HG02571 (cell line): ENCODE measurements at regions not wholly inside any gene's neighbourhood (a gene's known extent, or its start where the extent isn't known, plus 50 kb on each side); places are given as distances from the start of the nearest gene placed in this dataset.

ENCODE experiments used
- ATAC-seq: cut with Tn5 transposase; IDR thresholded peaks from one replicate; pipeline ENCODE4 v1.9.1; 2021; ENCODE audit warnings: mild to moderate bottlenecking, moderate library complexity; ENCODE audit not compliant: unreplicated experiment

DNA sequence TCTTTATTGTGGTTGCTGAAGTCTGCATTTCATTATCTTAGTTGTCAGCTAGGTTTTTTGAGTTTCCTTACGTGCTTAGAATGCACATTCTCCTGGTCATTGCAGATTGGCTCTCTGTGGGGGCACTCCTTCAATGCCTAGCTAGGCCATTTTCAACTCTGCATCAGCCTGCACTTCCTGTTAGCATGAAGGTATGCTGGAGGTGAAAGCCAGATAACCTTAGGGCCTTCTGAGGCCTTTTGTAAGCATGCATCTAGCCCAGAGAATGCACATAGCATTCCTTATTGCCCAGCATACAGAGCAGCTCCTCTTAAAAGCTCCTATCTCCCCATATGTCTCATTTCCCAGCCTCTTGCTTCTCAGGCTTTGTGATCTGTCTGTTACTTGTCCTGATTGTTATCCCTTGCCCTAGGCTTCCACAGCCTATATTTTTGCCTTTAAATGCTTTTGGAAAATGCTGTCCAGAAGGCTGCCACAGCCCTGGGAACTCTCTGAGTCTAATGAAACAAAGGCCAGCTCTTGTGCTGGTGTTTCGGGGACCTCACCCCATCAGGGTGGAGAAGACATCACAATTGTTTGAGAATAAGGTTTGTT, 108.1 kb upstream of the IGFBP3 start:
- ATAC-seq = no peak

DNA sequence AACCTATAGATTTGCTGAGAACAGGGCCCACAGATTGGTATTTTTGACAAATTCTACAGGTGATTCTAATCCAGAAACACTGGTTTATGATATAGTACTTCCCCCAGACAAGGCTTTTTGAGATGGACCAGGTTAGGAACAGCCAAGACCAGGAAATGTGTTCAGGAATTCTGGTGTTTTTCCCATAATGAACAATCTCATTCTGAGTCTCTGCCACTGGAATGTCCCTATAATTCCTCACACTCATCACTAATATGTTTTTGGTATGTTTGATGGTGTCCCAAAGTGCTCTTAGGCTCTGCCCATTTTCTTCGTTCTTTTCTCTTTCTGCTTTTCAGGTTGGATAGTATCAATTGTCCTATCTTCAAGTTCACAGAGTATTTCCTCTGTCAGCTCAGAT, 107.2 kb upstream of the IGFBP3 start:
- no peak for ATAC-seq

DNA sequence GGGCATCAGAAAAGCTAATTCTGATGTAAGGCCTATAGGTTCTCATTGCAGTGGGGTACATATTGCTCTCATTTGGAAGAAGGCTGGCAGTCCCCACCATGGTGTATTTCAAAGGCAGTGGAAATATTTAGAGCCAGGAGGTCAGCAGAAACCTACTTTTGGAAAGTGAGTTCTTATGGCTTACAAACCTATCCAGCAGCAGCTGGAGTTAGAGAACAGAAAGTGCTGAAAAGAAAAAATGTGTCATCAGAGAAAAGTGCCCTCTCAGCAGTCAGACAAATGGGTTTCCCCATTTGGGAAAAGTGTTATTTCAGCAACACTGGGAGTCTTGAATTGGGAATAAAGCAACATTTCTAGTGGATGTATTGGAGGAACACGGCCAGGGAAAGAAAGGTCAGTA, 105.7 kb upstream of the IGFBP3 start:
- no peak for ATAC-seq

DNA sequence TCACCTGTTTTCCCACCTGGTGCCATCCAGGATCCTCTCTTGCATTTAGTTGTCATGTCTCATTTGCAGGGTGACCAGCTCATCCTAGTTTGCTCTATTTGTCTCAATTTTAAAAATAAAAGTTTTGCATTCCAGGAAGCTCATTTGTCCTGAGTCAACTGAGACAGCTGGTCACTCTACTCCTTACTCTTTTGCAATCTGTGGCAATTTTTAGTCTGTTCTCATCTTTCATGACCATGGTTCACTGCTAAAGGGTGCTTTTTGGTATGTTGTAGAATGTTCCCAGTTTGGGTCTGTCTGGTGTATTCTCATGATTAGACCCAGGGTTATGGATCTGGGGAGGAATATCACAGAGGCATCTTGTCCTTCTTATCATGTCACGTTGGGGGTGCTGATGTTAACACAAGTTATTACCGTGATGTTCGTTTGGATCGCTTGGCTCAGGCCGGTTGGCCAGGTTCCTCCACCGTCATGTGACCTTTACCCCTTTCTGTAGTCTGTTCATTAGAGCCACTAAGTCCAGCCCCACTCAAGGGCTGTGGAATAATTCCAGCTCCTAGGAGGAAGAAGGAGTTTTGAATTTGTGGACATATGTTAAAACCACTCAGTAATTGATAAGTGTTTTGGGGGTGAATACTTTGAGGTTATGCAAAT, 103.3 kb upstream of the IGFBP3 start:
- ATAC-seq = no peak

DNA sequence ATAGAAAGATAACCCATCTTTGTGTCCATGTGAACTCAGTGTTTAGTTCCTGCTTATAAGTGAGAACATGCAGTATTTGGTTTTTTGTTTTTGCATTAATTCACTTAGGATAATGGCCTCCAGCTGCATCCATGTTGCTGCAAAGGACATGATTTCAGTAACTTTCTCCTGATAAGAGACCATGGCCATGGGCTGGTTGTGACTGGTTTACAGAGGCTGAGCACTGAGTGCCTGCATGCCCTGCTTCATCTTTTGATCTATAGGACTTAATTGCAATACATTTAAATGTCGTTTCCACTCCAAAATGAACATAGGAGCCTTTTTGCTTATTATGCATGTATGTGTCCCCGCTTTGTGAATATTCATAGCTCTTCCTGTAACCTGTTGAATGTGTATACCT, 101.3 kb upstream of the IGFBP3 start:
- ATAC-seq = no peak

DNA sequence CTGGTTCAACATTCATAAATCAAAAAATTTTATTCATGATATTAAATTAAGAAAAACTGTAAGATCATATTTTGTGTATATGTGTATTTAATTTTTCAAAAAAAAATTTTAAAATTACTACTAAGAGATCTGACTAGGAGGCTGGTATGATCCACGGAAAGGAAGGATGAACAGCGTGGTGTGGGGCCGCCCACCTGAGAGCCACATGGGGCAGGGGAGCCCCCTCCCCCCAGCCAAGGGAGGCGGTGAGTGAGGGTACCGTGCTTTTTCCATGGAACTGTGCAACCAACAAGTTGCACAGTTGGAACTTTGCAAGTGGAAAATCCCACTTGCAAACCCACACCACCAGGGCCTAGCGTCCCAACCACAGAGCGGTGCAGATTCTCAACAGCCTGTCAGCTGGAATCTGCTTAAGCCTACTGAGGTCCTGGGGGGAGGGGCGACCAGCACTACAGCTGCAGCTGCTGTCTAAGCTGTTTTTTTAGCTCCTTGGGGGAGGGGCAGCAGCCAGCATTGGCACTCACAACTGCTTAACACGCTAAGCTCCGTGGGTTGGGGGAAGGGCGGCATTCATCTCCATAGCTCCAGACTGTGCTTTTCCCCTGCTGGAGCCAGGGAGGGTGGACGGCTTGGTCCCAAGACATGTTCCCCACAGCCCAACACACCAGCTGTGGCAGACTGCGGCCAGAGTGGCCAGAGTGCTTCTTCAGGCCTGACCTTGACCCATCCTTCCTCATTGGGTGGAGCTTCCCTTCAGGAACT, 94.2 kb upstream of the IGFBP3 start:
- ATAC-seq = no peak

DNA sequence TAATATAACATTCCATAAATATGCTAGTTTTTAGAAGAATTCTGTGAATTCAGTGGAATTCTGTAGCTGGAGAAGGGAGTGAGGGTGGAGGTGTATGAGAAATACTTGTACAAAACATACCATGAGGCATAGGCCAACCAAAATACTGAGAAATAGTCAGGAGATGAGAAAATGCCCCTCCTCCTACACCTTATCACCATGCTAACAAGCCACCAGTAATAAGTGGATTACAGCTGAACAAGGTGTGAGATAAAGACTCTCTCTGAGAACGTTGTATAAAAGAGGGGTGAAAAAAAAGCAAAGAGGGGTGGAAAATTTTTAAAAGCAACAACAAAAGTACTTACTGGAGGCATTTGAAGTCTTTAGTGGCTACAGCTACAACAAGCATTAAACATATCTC, 90.4 kb upstream of the IGFBP3 start:
- no peak for ATAC-seq

DNA sequence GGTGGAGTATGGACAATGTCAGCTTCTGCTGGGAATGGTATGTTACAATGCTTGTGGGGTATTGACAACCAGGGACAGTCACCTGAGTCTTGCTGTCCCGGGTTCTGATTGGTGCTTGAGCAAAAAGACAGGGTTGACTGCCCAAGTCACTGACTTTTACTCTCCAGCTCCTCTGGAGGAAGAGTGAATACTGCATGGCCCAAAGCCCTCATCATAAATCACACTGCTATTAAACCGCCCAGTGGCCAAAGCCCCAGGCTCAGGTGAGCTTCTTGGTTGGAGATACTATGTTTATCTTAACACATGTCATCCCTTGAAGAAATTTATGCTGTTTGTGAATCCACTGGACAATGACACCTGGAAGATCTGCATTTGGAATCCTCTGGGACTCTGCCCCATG, 90.0 kb upstream of the IGFBP3 start:
- no peak for ATAC-seq

DNA sequence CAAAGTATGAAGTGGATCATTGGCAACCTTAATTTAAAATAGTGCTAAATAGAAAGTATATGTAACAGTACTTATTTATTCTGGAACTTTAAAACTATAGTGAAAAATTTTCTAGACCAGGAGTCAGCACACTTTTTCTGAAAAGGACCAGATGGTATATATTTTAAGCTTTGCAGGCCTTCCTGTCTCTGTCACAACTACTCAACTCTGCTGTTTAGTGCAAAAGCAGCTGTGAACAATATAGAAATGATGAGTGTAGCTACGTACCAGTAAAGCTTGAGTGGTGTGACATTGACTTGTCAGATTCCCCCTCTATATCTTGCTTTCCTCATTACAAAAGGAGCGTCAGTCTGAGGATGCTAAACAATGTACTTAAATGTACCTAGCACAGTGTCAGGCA, 88.1 kb upstream of the IGFBP3 start:
- no peak for ATAC-seq

DNA sequence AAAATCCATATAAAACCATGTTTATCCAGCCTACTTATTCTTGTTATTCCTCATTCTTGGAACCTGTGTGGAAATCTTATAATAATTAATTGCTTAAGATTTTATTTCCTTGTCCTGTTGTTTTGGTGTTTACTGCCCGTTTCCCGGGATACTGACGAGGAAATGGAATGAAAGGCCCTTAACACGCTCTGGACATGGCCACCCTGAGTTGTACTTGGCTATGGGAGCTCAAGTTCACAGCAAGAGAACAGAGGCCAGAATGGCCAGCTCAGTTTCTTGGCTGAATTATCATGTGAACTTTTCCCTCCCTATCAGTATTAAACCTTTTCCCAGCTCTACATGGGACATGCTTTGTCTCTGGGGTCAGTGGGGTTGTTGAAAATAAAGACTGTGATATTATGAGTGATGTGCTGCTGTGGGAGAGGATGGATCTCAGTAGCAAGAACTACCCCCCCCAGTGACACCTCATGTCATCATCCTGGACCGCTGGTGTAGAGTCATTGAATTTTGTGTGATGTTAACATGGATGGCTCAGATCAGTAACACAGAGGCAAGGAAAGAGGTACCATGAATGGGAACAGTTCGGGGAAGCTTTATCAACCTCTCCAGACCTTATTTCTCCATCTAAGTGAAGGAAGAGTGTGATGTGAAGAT, 87.0 kb upstream of the IGFBP3 start:
- no peak for ATAC-seq

DNA sequence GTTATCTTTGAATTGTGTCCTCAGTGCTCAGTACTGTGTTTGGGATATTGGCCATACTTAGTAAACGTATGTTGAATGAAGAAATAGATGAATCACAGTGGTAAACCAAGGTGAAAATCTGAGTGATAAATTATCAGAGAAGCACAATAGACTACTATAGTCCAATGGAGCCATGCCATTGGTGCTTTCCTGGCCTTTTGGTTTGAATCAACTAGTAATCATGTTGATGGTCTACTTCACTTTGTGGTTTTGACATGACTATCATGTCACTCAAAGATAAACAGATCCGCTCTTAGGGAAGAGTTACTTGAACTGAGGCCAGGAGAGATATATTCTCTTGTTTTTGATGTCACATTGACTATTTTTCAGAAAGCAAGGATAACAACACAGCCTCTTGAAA, 86.1 kb upstream of the IGFBP3 start:
- ATAC-seq = no peak

DNA sequence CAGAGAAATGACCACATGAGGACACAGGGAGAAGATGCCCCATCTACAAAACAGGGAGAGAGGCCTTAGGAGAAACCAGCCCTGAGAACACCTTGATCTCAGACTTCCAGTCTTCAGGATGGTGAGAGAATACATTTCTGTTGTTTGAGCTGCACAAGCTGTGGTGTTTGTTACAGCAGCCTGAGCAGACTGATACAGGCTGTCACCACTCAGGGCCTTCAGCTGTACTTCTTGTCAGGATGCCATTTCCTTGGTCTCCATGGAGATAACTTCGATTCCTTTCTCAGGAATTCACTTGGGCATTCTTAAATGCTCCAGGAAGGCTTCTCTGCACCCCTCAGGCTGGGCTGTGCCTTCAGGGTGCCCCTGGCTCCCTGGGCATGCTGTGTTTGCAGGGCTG, 85.7 kb upstream of the IGFBP3 start:
- no peak for ATAC-seq

DNA sequence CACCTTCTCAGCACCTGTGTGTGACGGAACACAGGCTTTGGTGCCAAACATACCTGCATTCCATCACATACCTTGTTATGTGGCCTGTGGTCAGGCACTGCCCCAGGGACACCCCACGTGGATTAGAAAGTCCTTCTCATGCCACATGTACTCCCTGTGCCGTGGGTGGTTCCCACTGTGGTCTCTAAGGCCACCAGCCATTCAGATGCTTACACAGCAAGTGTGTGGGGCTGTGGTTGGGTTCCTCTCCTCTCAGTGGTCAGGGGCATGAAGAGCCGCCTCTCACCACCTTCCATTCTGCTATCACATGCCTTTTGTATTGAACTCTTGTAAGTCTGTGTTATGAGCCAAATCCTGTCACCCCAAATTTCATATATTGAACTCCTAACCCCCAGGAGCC, 85.1 kb upstream of the IGFBP3 start:
- ATAC-seq = no peak

DNA sequence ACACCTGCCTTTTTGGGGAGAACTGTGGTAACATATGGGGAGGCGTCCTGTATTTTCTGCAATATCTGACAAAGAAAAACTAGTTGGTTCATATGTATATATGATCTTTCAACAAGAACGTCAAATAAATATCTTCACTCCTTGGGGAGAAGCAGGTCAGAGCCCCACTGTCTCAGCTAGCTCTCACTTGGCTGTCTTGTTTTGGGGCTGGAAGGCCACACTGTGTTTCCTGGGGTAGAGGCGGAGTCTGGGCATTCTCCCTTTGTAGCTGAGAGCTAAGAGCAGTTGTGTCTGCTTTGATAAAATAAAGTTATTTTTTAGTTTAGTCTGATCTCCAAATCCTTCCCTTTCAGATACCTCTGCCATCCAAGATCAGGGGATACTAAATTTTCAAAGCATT, 83.9 kb upstream of the IGFBP3 start:
- ATAC-seq = no peak

DNA sequence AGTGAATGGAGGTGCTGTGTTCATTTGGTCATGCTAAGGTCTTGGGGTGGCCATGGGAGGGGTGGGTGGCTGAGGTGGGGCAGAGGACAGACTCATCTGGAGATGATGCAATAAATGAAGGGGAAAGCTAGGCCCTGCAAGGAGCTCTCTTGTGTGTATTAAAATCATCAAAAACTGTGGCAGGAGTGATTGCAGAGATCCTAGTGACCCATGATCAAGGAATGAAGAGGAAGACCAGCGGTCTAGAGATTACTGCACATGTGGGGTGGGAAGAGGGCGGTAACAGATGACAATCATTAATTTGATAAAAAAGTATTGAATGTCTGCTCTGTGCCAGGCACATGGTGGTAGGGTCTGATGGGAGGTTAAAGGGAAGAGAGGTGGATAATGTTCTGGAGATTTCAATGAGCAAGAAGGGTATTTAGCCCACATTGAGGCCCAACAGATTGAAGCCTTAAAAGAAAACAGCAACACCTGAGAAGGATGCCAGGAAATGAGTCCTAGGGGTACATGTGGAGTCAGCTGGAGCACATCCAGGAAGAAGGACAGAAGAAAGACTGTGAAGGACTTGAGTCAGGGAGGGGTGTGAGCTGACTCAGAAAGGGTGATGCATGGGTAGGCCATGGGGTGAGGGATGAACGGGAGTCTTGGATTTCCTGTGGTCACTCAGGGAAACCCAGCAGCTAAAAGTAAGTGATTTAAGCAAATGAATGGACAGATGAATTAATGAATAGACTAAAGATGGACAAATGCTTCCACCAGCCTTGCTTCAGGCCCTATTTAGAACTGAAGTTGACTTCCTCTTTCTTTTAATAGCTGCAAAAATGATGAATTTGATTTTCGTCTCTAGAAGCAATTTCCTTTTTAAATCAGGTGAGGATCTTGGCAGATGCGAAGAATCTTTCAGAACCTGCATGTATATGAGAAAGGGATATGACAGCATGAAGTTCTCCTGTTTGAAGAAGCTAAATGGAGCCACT, 83.1 kb upstream of the IGFBP3 start:
- no peak for ATAC-seq

DNA sequence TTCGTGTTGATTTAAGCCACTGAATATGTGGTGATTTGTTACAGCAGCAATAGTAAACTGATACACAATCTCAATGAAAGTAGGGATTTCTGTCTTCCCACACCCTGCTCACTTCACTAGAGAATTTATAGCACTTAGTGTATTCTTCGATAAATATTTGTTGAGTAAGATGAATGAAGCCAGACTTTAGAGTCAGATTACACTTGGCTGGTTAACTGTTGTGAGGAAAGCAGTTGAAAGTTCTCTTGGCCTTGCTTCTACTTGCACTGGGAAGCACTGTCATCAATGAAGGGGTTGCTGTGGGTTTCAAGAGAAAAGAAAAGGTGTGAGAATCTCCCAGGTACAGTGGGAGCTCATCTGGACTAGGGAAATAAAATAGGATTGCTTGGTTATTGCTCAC, 82.1 kb upstream of the IGFBP3 start:
- ATAC-seq = no peak

DNA sequence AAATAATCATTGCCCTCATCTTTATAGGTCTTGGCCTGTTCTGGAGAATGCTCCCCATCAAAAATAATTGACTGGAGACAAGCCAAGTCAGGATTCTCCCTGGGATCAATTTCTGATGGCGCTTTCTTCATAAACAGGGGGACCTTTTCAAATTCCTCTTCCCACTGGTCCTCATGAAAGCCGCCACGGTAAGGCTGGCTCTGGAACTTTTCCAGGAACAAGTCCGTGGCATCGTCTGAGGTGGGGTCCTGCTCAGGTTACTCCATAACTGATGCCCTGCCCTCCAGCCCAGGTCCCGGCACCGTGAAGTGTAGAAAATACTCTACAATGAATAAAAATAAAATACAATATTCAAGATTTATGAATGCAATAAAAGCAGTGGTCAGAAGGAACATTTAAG, 79.4 kb upstream of the IGFBP3 start:
- ATAC-seq = no peak

DNA sequence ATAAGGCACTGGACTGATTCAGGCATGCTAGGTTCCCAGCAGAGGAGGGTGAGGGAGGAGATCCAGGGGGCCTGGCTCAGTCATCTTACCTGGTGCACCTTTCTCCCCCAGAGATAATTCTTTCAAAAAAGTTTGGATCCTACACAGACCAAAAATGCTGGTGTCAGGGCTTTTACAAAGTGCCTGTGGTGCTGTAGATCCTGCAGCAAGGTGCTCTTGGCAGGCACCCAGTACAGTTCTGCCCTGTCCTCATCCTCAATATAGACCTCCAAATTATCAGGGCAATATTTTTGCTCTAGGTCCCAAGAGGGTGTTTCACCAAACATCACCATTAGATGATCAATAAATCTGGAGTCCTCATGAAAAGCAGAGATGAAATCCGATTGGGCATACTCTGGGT, 78.5 kb upstream of the IGFBP3 start:
- no peak for ATAC-seq

DNA sequence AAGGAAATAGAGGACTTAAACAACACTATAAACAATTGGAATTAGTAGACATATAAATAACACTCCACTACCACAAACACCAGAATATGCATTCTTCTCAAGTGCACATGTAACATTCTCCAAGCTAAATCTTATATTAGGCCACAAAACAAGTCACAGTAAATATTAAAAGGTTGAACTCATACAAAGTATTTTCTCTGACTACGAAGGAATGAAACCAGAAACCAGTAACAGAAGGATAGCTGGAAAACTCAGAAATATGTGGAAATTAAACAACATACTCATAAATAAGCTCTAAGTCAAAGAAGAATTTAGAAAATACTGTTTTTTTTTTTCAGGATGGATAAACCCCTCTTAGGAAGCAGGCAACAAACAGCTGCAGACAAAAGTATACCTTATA, 77.4 kb upstream of the IGFBP3 start:
- no peak for ATAC-seq

DNA sequence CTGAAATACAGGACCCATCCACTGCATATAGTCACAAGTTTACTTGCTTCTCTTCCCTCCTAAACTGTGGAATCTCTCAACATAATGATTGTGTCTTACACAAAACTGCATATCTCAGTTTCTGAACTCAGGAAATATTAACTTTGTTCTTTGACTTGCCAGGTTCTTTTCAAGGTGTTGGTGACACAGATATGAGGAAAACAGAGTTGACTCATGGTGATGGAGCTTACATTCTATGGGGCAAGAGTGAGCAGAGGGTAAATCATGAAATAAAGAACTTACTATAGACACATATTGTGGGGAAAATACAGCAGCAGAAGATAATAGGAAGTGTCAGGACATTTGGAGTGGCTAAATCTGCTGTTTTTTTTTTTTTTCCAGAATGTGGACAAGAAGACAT, 72.5 kb upstream of the IGFBP3 start:
- ATAC-seq = no peak

DNA sequence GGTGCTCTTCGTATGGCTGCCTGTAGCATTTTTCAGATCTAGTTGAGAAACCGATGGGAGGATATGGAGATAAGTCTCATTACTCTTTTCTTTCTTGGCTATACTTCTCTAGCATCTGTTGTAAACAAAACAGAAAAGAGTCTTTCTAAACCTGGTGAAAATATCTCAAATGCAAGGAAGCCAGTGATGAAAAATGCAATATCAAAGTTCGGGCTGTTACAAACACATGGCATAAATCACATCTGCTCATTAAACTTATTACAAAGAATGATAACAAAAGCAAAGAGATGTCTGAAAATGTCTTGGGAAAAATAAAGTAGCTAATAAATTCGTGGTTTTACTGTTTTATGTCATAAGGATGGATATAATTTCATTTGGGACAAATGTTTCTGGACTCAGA, 71.8 kb upstream of the IGFBP3 start:
- no peak for ATAC-seq
